CD14-positive monocyte (primary cell): ENCODE measurements at regions not wholly inside any gene's neighbourhood (a gene's known extent, or its start where the extent isn't known, plus 50 kb on each side); places are given as distances from the start of the nearest gene placed in this dataset.

Source experiments
- DNase-seq, 3 donors: peaks; one replicate each; pipeline ENCODE4 v3.0.0-alpha.2; 2011 to 2022
- H2AFZ ChIP-seq: 2 replicates; pipeline ENCODE4 v1.6.0; 2012; ENCODE audit warnings: mild to moderate bottlenecking, low read depth, low read length, inconsistent platforms; ENCODE audit not compliant: insufficient read depth, poor library complexity, severe bottlenecking
- H3K27ac ChIP-seq, 2 donors: 1 replicate in 1 of 2; 2 replicates in 1 of 2; pipeline ENCODE4 v1.5.1; 2012 to 2013; ENCODE audit warnings: low read length in 2 of 2, control low read depth in 1 of 2, inconsistent platforms in 1 of 2, low read depth in 1 of 2, mild to moderate bottlenecking in 1 of 2
- H3K27me3 ChIP-seq, 2 donors: one replicate each; pipeline versions ENCODE4 v1.6.0 to v1.6.1; 2011 to 2013; ENCODE audit warnings: low read length in 2 of 2; ENCODE audit not compliant: control insufficient read depth in 2 of 2, insufficient read depth in 2 of 2
- H3K36me3 ChIP-seq, 2 donors: replicated peaks in 1 of 2; 1 replicate in 1 of 2; 2 replicates in 1 of 2; pipeline versions ENCODE4 v1.5.1 to v1.6.1; 2012 to 2013; ENCODE audit warnings: low read length in 2 of 2, control low read depth in 1 of 2, inconsistent platforms in 1 of 2, mild to moderate bottlenecking in 1 of 2; ENCODE audit not compliant: insufficient read depth in 2 of 2, control insufficient read depth in 1 of 2
- H3K4me1 ChIP-seq, 2 donors: 1 replicate in 1 of 2; 2 replicates in 1 of 2; pipeline versions ENCODE4 v1.5.1 to v1.6.1; 2012 to 2013; ENCODE audit warnings: low read length in 2 of 2, control low read depth in 1 of 2, inconsistent platforms in 1 of 2, mild to moderate bottlenecking in 1 of 2, moderate library complexity in 1 of 2; ENCODE audit not compliant: insufficient read depth in 2 of 2, control insufficient read depth in 1 of 2
- H3K4me2 ChIP-seq: replicated peaks from 2 replicates; pipeline ENCODE3; 2012; ENCODE audit warnings: low read length, moderate library complexity, mild to moderate bottlenecking; ENCODE audit not compliant: poor library complexity, severe bottlenecking; ENCODE audit errors: extremely low read depth
- H3K4me3 ChIP-seq, 3 experiments: fragments of 200-600 bp in 1 of 3; sonication (generic) in 1 of 3; replicated peaks in 1 of 3; 1 replicate in 2 of 3; 2 replicates in 1 of 3; pipeline ENCODE4 v1.5.1; 2011 to 2013; ENCODE audit warnings: low read length in 3 of 3, mild to moderate bottlenecking in 3 of 3, control low read depth in 2 of 3, low read depth in 2 of 3, inconsistent platforms in 1 of 3, moderate library complexity in 1 of 3
- H3K79me2 ChIP-seq: 2 replicates; pipeline ENCODE4 v1.6.0; 2012; ENCODE audit warnings: mild to moderate bottlenecking, control low read depth, inconsistent platforms, low read length, moderate library complexity; ENCODE audit not compliant: insufficient read depth
- H3K9ac ChIP-seq: 2 replicates; pipeline ENCODE4 v1.6.0; 2017; ENCODE audit warnings: low read length, mild to moderate bottlenecking; ENCODE audit not compliant: insufficient read depth, poor library complexity, severe bottlenecking
- H3K9me3 ChIP-seq, 2 donors: replicated peaks in 1 of 2; 1 replicate in 1 of 2; 2 replicates in 1 of 2; pipeline versions ENCODE4 v1.5.1 to v1.6.1; 2012 to 2013; ENCODE audit warnings: low read length in 2 of 2, control low read depth in 1 of 2; ENCODE audit not compliant: control insufficient read depth in 1 of 2, insufficient read depth in 1 of 2
- H4K20me1 ChIP-seq: 2 replicates; pipeline ENCODE4 v1.6.0; 2012; ENCODE audit warnings: mild to moderate bottlenecking, low read length, control low read depth, moderate library complexity; ENCODE audit not compliant: insufficient read depth
- H3K27ac Mint-ChIP-seq, 7 donors: one replicate each; pipeline ENCODE4 v1.8.0; 2020; ENCODE audit warnings: mild to moderate bottlenecking in 7 of 7, mixed read lengths in 7 of 7, moderate library complexity in 6 of 7, inconsistent platforms in 2 of 7
- H3K27me3 Mint-ChIP-seq, 3 donors: one replicate each; pipeline ENCODE4 v1.8.0; 2021 to 2022; ENCODE audit warnings: low read depth in 3 of 3, mild to moderate bottlenecking in 3 of 3, mixed read lengths in 3 of 3, moderate library complexity in 3 of 3, inconsistent platforms in 1 of 3
- H3K36me3 Mint-ChIP-seq, 2 donors: one replicate each; pipeline ENCODE4 v1.8.0; 2020; ENCODE audit warnings: mixed read lengths in 2 of 2, inconsistent platforms in 1 of 2, mild to moderate bottlenecking in 1 of 2
- H3K4me1 Mint-ChIP-seq: one replicate; pipeline ENCODE4 v1.8.0; 2020; ENCODE audit warnings: mild to moderate bottlenecking, mixed read lengths
- H3K4me3 Mint-ChIP-seq, 2 donors: one replicate each; pipeline ENCODE4 v1.8.0; 2020; ENCODE audit warnings: mild to moderate bottlenecking in 2 of 2, mixed read lengths in 2 of 2, moderate library complexity in 1 of 2
- H3K9me3 Mint-ChIP-seq, 7 donors: one replicate each; pipeline ENCODE4 v1.8.0; 2020 to 2022; ENCODE audit warnings: mixed read lengths in 7 of 7, mild to moderate bottlenecking in 6 of 7, moderate library complexity in 6 of 7, inconsistent platforms in 2 of 7
- WGBS: methylation state at CpG from one replicate; pipeline ENCODE4 v1.1.5; 2013; ENCODE audit warnings: missing lambda C conversion rate; ENCODE audit not compliant: insufficient coverage; 5-methylcytosine and 5-hydroxymethylcytosine counted together
- intact Hi-C, 2 donors: fragments of 100-400 bp; cut with micrococcal nuclease; formaldehyde crosslinking; loops; one replicate each; pipeline versions ENCODE4 v1.15.0 to v1.15.1; 2023
- TF ChIP-seq, protein P1 (sequence below): fragments of 200-600 bp; IDR thresholded peaks from one replicate; pipeline ENCODE4 v1.8.0; 2022; ENCODE audit warnings: antibody characterized with exemption, mild to moderate bottlenecking

DNA sequence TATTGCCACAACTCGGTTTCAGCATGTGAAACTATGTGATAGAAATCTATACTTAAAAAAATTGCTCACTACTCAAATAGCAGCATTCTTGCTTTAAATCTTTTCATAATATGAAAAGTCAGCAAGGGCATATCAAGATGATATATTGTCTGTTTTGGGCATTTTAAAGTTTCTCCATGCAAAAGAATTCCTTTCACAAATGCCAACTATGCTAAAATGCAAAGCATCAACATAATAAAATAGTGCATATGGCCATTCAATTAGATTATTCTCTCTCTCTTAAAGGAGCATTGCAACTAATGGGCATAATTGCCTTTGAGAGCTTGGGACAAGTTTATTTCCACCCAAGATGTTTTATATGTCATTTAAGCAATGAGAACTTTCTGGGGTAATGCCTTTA lies 475.1 kb downstream of the ZPLD1 start:
- H3K27ac ChIP-seq = no peak overlapping the region
- no peak overlapping the region for H2AFZ ChIP-seq
- no peaks in the 10 kb centered on the region for H4K20me1 ChIP-seq
- Mint-ChIP-seq H3K27ac (no peak overlapping the region), H3K27me3 (no peaks in the 10 kb centered on the region), H3K36me3 (no peaks in the 10 kb centered on the region), H3K4me3 (no peak overlapping the region), H3K4me1 (no peaks in the 10 kb centered on the region), H3K9me3 (peaks cover 0 to 4% (median 0%) of the 10 kb centered on the region in 7 donors)
- no peak for DNase-seq
- no peak overlapping the region for H3K9ac ChIP-seq
- H3K27me3 ChIP-seq = no peaks in the 10 kb centered on the region
- WGBS = no CpG with 5 or more reads among the region's 1 CpG
- H3K4me3 ChIP-seq = no peak overlapping the region
- H3K9me3 ChIP-seq = no peaks in the 10 kb centered on the region
- H3K36me3 ChIP-seq = no peaks in the 10 kb centered on the region
- no peaks in the 10 kb centered on the region for H3K4me1 ChIP-seq
- TF ChIP-seq, protein P1, sequence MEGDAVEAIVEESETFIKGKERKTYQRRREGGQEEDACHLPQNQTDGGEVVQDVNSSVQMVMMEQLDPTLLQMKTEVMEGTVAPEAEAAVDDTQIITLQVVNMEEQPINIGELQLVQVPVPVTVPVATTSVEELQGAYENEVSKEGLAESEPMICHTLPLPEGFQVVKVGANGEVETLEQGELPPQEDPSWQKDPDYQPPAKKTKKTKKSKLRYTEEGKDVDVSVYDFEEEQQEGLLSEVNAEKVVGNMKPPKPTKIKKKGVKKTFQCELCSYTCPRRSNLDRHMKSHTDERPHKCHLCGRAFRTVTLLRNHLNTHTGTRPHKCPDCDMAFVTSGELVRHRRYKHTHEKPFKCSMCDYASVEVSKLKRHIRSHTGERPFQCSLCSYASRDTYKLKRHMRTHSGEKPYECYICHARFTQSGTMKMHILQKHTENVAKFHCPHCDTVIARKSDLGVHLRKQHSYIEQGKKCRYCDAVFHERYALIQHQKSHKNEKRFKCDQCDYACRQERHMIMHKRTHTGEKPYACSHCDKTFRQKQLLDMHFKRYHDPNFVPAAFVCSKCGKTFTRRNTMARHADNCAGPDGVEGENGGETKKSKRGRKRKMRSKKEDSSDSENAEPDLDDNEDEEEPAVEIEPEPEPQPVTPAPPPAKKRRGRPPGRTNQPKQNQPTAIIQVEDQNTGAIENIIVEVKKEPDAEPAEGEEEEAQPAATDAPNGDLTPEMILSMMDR = no peak
- no peaks in the 10 kb centered on the region for H3K79me2 ChIP-seq
- intact Hi-C loops = no loop called here
- H3K4me2 ChIP-seq = no peak overlapping the region

DNA sequence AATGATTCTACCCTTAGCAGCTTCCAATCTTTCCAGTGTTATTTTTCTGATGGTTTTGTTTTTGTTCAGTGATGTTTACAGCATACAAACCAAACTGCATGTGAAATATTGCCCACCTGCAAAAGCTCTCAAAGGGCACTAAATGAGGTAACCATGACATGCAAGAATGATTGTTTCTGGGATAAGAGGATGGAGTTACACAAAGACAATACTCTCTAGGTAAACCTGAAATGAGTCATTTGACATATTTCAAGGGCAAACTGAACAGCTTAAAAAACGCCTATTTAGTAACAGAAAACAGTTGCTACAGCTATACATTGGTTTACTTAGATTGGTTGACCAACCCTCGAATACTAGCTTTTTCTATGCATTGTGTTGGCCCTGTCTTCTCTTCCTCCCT lies 481.7 kb downstream of the ZPLD1 start:
- intact Hi-C loops = no loop called here

More for the DNA sequence above, 481.7 kb downstream of the ZPLD1 start:
- no peak overlapping the region for H3K27ac Mint-ChIP-seq
- no peaks in the 10 kb centered on the region for H4K20me1 ChIP-seq
- no peak overlapping the region for H3K4me2 ChIP-seq
- H3K4me3 ChIP-seq = no peak overlapping the region
- no peaks in the 10 kb centered on the region for H3K36me3 ChIP-seq
- no peak overlapping the region for H3K27ac ChIP-seq
- H3K4me3 Mint-ChIP-seq = no peak overlapping the region
- H3K9me3 Mint-ChIP-seq = peaks cover 0 to 7% (median 3%) of the 10 kb centered on the region in 7 donors
- no peaks in the 10 kb centered on the region for H3K27me3 ChIP-seq
- H3K36me3 Mint-ChIP-seq = no peaks in the 10 kb centered on the region
- H3K4me1 Mint-ChIP-seq = no peaks in the 10 kb centered on the region
- no peaks in the 10 kb centered on the region for H3K9me3 ChIP-seq
- H3K27me3 Mint-ChIP-seq = no peaks in the 10 kb centered on the region
- H2AFZ ChIP-seq = no peak overlapping the region
- no peaks in the 10 kb centered on the region for H3K4me1 ChIP-seq
- WGBS = 50% methylated on average over 1 of the region's 2 CpGs
- no peaks in the 10 kb centered on the region for H3K79me2 ChIP-seq
- H3K9ac ChIP-seq = no peak overlapping the region
- no peak for DNase-seq
- TF ChIP-seq, protein P1 = no peak
